ENCODE measurements at regions not wholly inside any gene's neighbourhood (a gene's known extent, or its start where the extent isn't known, plus 50 kb on each side); places are given as distances from the start of the nearest gene placed in this dataset.

DNA sequence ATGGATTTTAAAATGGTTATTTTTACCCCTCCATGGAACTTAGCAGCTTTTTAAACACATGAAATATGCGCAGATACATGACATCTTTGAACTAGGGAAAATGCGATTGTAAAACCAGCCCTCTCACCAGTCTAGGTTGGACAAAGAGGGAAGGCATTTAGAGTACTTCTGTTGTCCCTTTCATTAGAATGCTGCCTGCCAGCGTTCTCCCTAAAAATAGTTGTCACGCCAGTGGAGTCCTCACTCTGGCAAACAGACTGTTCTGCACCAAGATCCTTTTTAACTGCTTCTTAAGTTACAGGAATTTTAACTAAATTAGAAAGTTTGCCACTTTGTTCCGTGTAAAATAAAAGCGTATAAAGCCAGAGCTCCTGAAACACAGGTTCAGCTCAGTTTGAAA lies 295.3 kb downstream of the VPS13C start:
- no peaks in the 10 kb centered on the region for H4K20me1 ChIP-seq
- no peaks in the 10 kb centered on the region for H3K36me3 ChIP-seq
- peaks cover 0 to 9% (median 0%) of the 10 kb centered on the region in 11 experiments; a peak in 5 of 22 replicates for H3K9me3 ChIP-seq (replicated peaks in 1 of 11)
- peak overlapping the region; percentile 58 to 81 (median 71) for H3K4me2 ChIP-seq
- no peaks in the 10 kb centered on the region for H3K27me3 ChIP-seq
- H3K27ac ChIP-seq = peak overlapping the region; percentile 4 to 85 (median 67); a peak in 20 of 22 replicates
- peak overlapping the region in 6 of 10 experiments; percentile 0 to 31 (median 16); a peak in 6 of 20 replicates for H3K4me3 ChIP-seq
- H3K4me1 ChIP-seq = peaks cover 19 to 40% (median 30%) of the 10 kb centered on the region in 10 experiments
- peak overlapping the region in 10 of 11 experiments; percentile 21 to 66 (median 54); a peak in 15 of 22 replicates for H3K9ac ChIP-seq
- TF ChIP-seq Cebpa-rat (IDR thresholded peaks at IDR 0.05) = no peak

- TF ChIP-seq Cebpa-rat (IDR thresholded peaks at IDR 0.05) = no peak
- peaks cover 19 to 40% (median 30%) of the 10 kb centered on the region in 10 experiments for H3K4me1 ChIP-seq
- H3K9ac ChIP-seq = no peak overlapping the region
- H4K20me1 ChIP-seq = no peaks in the 10 kb centered on the region
- H3K36me3 ChIP-seq = no peaks in the 10 kb centered on the region
- H3K4me2 ChIP-seq = peak overlapping the region; percentile 58 to 81 (median 71); a peak in 21 of 22 replicates
- H3K4me3 ChIP-seq = no peak overlapping the region
- H3K27me3 ChIP-seq = no peaks in the 10 kb centered on the region
- peaks cover 0 to 9% (median 0%) of the 10 kb centered on the region in 11 experiments; a peak in 5 of 22 replicates for H3K9me3 ChIP-seq (replicated peaks in 1 of 11)
- peak overlapping the region in 9 of 11 experiments; percentile 62 to 85 (median 70); a peak in 14 of 22 replicates for H3K27ac ChIP-seq
Measured at GRCh38 chr15:61764141-61764540, 296.1 kb downstream of the VPS13C start.

- H3K9ac ChIP-seq = no peak overlapping the region
- peak overlapping the region in 2 of 11 experiments; percentile 14 to 25; a peak in 2 of 22 replicates for H3K27ac ChIP-seq
Measured at GRCh38 chr15:61762676-61763075, 297.6 kb downstream of the VPS13C start.

GRCh38 chr15:61759639-61760038 lies 300.6 kb downstream of the VPS13C start:
- no peak overlapping the region for H3K27ac ChIP-seq
- H4K20me1 ChIP-seq = no peaks in the 10 kb centered on the region
- TF ChIP-seq Cebpa-rat (IDR thresholded peaks at IDR 0.05) = no peak
- peaks cover 0 to 4% (median 0%) of the 10 kb centered on the region in 11 experiments; a peak in 1 of 22 replicates for H3K9me3 ChIP-seq (replicated peaks in 1 of 11)
- no peak overlapping the region for H3K4me2 ChIP-seq
- H3K27me3 ChIP-seq = no peaks in the 10 kb centered on the region
- H3K4me1 ChIP-seq = peaks cover 3 to 23% (median 13%) of the 10 kb centered on the region in 10 experiments; a peak in 19 of 20 replicates
- no peak overlapping the region for H3K9ac ChIP-seq
- no peak overlapping the region for H3K4me3 ChIP-seq
- no peaks in the 10 kb centered on the region for H3K36me3 ChIP-seq

More at GRCh38 chr15:61762676-61763075, 297.6 kb downstream of the VPS13C start:
- H3K9me3 ChIP-seq (replicated peaks in 1 of 11) = peaks cover 0 to 9% (median 0%) of the 10 kb centered on the region in 11 experiments; a peak in 5 of 22 replicates
- H3K4me1 ChIP-seq = peaks cover 19 to 40% (median 30%) of the 10 kb centered on the region in 10 experiments
- H4K20me1 ChIP-seq = no peaks in the 10 kb centered on the region
- no peak overlapping the region for H3K4me3 ChIP-seq
- TF ChIP-seq Cebpa-rat (IDR thresholded peaks at IDR 0.05) = no peak; a peak in 2 of 22 replicates
- peak overlapping the region in 7 of 11 experiments; percentile 7 to 52 (median 29); a peak in 8 of 22 replicates for H3K4me2 ChIP-seq
- no peaks in the 10 kb centered on the region for H3K27me3 ChIP-seq
- H3K36me3 ChIP-seq = no peaks in the 10 kb centered on the region

- no peak overlapping the region for H3K4me3 ChIP-seq
- TF ChIP-seq Cebpa-rat (IDR thresholded peaks at IDR 0.05) = no peak
- H3K36me3 ChIP-seq = no peaks in the 10 kb centered on the region
- no peak overlapping the region for H3K4me2 ChIP-seq
- no peak overlapping the region for H3K9ac ChIP-seq
- H3K27me3 ChIP-seq = no peaks in the 10 kb centered on the region
- no peaks in the 10 kb centered on the region for H3K4me1 ChIP-seq
- no peaks in the 10 kb centered on the region for H3K9me3 ChIP-seq (replicated peaks in 1 of 11)
- H3K27ac ChIP-seq = no peak overlapping the region
- H4K20me1 ChIP-seq = no peaks in the 10 kb centered on the region
Measured at GRCh38 chr15:61756071-61756820, 304.0 kb downstream of the VPS13C start.

DNA sequence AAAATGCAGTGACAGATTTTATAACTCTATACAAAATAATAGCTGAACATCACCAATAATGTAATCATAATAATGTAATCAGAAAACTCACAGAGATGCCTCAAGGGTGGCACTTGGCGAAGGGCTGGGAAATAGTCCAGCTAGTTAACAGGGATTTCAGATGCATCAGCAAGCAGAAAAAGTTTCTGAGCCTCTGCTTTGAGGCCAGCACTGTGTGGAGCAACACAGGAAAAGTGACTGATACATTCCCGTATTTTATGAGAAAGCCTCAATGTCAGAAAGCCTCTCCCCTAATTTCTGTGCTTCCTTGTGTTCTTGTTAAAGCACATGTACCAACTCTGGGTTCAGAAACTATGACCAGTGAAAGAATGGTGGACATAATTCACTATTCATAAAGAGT lies 304.8 kb downstream of the VPS13C start:
- no peak overlapping the region for H3K9ac ChIP-seq
- H4K20me1 ChIP-seq = no peaks in the 10 kb centered on the region
- H3K4me2 ChIP-seq = no peak overlapping the region
- no peaks in the 10 kb centered on the region for H3K27me3 ChIP-seq
- H3K4me3 ChIP-seq = no peak overlapping the region
- H3K9me3 ChIP-seq (replicated peaks in 1 of 11) = no peaks in the 10 kb centered on the region
- TF ChIP-seq Cebpa-rat (IDR thresholded peaks at IDR 0.05) = no peak
- H3K36me3 ChIP-seq = no peaks in the 10 kb centered on the region
- no peaks in the 10 kb centered on the region for H3K4me1 ChIP-seq
- no peak overlapping the region for H3K27ac ChIP-seq

- no peak for TF ChIP-seq Cebpa-rat (IDR thresholded peaks at IDR 0.05)
- H3K9me3 ChIP-seq (replicated peaks in 1 of 11) = no peaks in the 10 kb centered on the region
- H3K4me2 ChIP-seq = no peak overlapping the region
- H3K27me3 ChIP-seq = no peaks in the 10 kb centered on the region
- no peaks in the 10 kb centered on the region for H3K36me3 ChIP-seq
- no peak overlapping the region for H3K27ac ChIP-seq
- H3K9ac ChIP-seq = no peak overlapping the region
- H4K20me1 ChIP-seq = no peaks in the 10 kb centered on the region
- no peak overlapping the region for H3K4me3 ChIP-seq
- H3K4me1 ChIP-seq = no peaks in the 10 kb centered on the region
Measured at GRCh38 chr15:61753018-61753710, 307.1 kb downstream of the VPS13C start.

- Histone ChIP-seq H3K4me1 (no peaks in the 10 kb centered on the region), H3K9ac (no peak overlapping the region), H3K27me3 (no peaks in the 10 kb centered on the region), H3K4me3 (no peak overlapping the region), H3K27ac (no peak overlapping the region), H3K4me2 (no peak overlapping the region), H3K9me3 (replicated peaks in 1 of 11) (no peaks in the 10 kb centered on the region), H4K20me1 (no peaks in the 10 kb centered on the region), H3K36me3 (no peaks in the 10 kb centered on the region)
- TF ChIP-seq Cebpa-rat (IDR thresholded peaks at IDR 0.05) = no peak
Measured at GRCh38 chr15:61752001-61752400, 308.2 kb downstream of the VPS13C start.

DNA sequence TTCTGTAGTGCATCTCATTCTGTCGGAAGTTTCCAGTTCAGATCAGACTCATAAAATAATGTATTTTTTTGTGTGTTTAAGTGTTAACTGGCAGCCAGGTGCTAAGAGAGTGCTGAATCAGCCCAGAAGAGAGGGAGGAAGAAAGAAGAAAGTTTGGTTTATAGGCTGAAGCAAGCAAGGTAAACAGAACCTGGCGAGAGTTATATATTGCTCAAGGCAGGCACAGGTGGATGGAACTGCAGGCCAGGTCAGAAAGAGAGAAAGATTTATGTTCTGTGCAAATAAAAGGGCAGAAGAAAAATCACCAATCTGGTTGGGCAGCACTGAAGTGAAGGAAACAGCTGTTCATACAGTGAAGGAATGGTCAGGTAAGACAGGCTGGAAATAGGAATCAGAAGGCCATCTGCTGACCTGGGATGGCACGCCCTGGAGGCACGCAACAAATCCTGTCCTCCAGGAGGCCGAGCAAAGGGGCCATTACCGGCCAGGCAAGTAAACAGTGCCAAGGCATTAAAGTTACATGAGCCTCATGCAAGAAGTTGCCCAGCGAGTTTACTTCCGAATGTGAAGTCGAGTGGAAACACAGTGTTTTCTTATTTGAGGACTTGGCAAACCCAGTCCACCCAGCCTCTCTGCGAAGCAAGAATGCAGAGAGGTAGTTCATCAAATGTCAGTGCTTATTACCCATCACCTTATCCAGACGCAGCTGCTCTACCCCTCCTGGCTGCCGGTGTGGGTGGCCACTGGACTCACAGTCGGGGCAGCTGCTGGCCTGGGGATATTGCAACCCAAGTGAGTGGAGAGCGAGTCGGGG lies 309.8 kb downstream of the VPS13C start:
- H3K9ac ChIP-seq = no peak overlapping the region
- H3K4me3 ChIP-seq = no peak overlapping the region
- H3K27ac ChIP-seq = no peak overlapping the region
- no peak overlapping the region for H3K4me2 ChIP-seq
- no peaks in the 10 kb centered on the region for H3K27me3 ChIP-seq
- H3K4me1 ChIP-seq = no peaks in the 10 kb centered on the region
- no peak for TF ChIP-seq Cebpa-rat (IDR thresholded peaks at IDR 0.05)
- no peaks in the 10 kb centered on the region for H3K9me3 ChIP-seq (replicated peaks in 1 of 11)
- no peaks in the 10 kb centered on the region for H3K36me3 ChIP-seq
- H4K20me1 ChIP-seq = no peaks in the 10 kb centered on the region
